Activated CD4-positive, alpha-beta memory T cell treated with anti-CD3 and anti-CD28 coated beads for 36 hours (primary cell): ENCODE measurements at regions not wholly inside any gene's neighbourhood (a gene's known extent, or its start where the extent isn't known, plus 50 kb on each side); places are given as distances from the start of the nearest gene placed in this dataset.

Experiments
- CTCF ChIA-PET: fragments of 350-600 bp; sonication (Branson Sonifier 250); formaldehyde crosslinking; loops from one replicate; lab custom pipeline; 2021; ENCODE audit warnings: antibody characterized with exemption, inconsistent platforms; lab: Charles Lee
- POLR2A ChIA-PET: fragments of 350-600 bp; sonication (Branson Sonifier 250); formaldehyde crosslinking; loops from one replicate; lab custom pipeline; 2021; ENCODE audit warnings: antibody characterized with exemption; lab: Charles Lee
- DNase-seq: peaks from one replicate; pipeline ENCODE4 v3.0.0-alpha.2; 2020
- H3K27ac Mint-ChIP-seq: one replicate; pipeline ENCODE4 v1.8.0; 2021; ENCODE audit warnings: mixed read lengths
- H3K27me3 Mint-ChIP-seq: one replicate; pipeline ENCODE4 v1.8.0; 2021; ENCODE audit warnings: mixed read lengths
- H3K36me3 Mint-ChIP-seq: one replicate; pipeline ENCODE4 v1.8.0; 2021; ENCODE audit warnings: mixed read lengths
- H3K4me1 Mint-ChIP-seq: one replicate; pipeline ENCODE4 v1.8.0; 2021; ENCODE audit warnings: low read depth, mixed read lengths
- H3K4me3 Mint-ChIP-seq: one replicate; pipeline ENCODE4 v1.8.0; 2021; ENCODE audit warnings: mild to moderate bottlenecking, mixed read lengths
- H3K9me3 Mint-ChIP-seq: one replicate; pipeline ENCODE4 v1.8.0; 2021; ENCODE audit warnings: mixed read lengths
- intact Hi-C: fragments of 100-400 bp; cut with micrococcal nuclease; formaldehyde crosslinking; loops from one replicate; pipeline ENCODE4 v1.15.1; 2023

DNA sequence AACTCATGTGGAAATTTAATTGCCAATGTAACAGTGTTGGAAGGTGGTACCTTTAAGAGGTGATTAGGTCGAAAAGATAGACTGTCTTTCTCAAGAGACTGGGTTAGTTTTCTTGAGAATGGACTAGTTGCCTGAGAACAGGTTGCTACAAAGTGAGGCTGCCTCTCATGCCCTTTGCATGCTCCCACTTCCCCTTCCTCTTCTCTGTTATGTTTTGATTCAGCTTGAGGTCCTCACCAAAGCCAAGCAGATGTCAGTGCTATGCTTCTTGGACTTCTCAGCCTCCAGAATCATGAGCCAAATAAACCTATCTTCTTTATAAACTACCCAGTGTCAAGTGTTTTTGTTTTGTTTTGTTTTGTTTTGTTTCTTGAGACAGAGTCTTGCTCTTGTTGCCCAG lies 187.0 kb upstream of the RUNX1 start:
- Mint-ChIP-seq H3K4me1 (peaks cover 27% of the 10 kb centered on the region), H3K27ac (no peak overlapping the region), H3K9me3 (peaks cover 15% of the 10 kb centered on the region), H3K27me3 (no peaks in the 10 kb centered on the region), H3K36me3 (peaks cover 7% of the 10 kb centered on the region), H3K4me3 (no peak overlapping the region)
- no peak for DNase-seq
- CTCF ChIA-PET = no interaction called here
- POLR2A ChIA-PET = no interaction called here
- intact Hi-C loops = no loop called here

DNA sequence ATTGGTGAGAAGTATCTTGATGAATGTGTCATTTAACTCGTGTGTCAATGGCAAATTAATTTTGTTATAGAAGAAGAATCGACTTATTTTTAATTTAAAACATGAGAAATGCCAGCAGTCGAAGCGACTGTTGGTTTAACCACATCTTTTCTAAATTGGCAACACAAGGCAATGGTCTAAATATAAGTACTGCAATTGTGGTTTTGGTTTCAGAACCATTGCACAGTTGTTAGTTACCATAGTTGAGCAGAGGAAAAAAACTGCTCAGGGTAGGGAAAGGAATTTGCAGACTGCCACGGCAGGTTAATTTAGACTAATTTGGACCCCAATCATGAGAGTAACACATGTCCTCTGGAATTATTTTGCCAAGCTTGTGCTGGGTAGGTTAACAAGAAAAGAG lies 185.6 kb upstream of the RUNX1 start:
- ChIA-PET POLR2A (no interaction called here), CTCF (interaction anchor here (0.7 kb wide), 1 partner anchor 345 kb away, joined by 3 read pairs; no protein-coding TSS in a partner anchor)
- peaks cover 15% of the 10 kb centered on the region for H3K9me3 Mint-ChIP-seq
- intact Hi-C loops = no loop called here
- H3K4me1 Mint-ChIP-seq = peaks cover 27% of the 10 kb centered on the region
- DNase-seq = no peak
- peaks cover 7% of the 10 kb centered on the region for H3K36me3 Mint-ChIP-seq
- no peak overlapping the region for H3K27ac Mint-ChIP-seq
- H3K27me3 Mint-ChIP-seq = no peaks in the 10 kb centered on the region
- no peak overlapping the region for H3K4me3 Mint-ChIP-seq

- no peak overlapping the region for H3K27ac Mint-ChIP-seq
- H3K4me3 Mint-ChIP-seq = no peak overlapping the region
- H3K27me3 Mint-ChIP-seq = no peaks in the 10 kb centered on the region
- H3K4me1 Mint-ChIP-seq = peaks cover 27% of the 10 kb centered on the region
- ChIA-PET POLR2A (no interaction called here), CTCF (no interaction called here)
- intact Hi-C loops = no loop called here
- no peak for DNase-seq
- peaks cover 15% of the 10 kb centered on the region for H3K9me3 Mint-ChIP-seq
- H3K36me3 Mint-ChIP-seq = peaks cover 7% of the 10 kb centered on the region
Measured at GRCh38 chr21:35233756-35234155, 184.7 kb upstream of the RUNX1 start.

DNA sequence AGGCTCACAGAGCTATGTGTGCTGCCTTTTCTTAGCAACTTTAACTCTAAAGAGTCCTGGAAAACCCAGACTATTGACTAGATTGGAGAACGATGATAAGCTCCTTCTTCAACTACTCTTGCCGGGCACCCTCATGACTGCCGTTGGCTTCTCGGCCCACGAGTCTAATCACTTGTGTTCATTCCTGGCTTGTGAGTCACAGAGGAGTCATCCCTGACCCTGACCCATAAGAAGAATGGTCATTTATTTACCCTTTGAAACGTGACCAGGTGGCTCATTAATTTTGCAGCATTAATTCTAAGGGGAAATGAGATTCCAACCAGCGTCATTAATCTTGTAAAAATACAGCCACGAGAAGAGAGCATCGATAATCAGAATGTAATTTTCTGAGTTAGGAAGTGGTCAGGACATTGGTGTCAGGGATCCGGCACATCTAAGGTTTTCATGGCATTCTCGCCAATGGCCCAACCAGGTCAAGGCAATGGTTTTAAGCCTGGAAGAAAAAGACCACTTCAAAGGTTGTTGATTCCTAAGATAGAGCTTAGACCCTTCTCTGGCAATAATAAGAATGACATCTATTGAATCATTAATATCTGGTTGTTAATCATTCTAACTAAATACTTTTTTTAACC lies 183.6 kb upstream of the RUNX1 start:
- H3K9me3 Mint-ChIP-seq = peaks cover 15% of the 10 kb centered on the region
- H3K4me3 Mint-ChIP-seq = no peak overlapping the region
- no peak for DNase-seq
- H3K36me3 Mint-ChIP-seq = peaks cover 7% of the 10 kb centered on the region
- POLR2A ChIA-PET = no interaction called here
- H3K27ac Mint-ChIP-seq = no peak overlapping the region
- H3K4me1 Mint-ChIP-seq = peaks cover 24% of the 10 kb centered on the region
- no peaks in the 10 kb centered on the region for H3K27me3 Mint-ChIP-seq
- CTCF ChIA-PET = no interaction called here
- intact Hi-C loops = no loop called here

DNA sequence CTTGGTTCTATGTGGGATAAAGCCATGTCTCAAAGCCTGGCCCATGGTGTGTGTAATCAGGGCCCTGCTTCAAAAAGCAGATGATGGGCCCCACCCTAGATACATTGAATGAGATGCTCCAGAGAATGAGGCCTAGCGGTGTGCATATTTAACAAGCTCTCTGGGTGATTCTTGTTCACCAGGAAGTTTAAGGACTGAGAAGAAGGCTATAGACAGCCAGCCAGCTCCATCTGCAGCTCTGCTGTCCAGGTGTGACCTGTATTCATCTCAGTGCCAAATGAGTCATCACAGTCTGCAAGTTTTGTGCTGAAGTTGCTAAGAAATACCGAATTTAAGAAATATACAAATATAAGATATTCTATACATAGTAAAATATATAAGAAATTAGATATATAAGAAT lies 182.0 kb upstream of the RUNX1 start:
- ChIA-PET CTCF (no interaction called here), POLR2A (no interaction called here)
- peaks cover 26% of the 10 kb centered on the region for H3K4me1 Mint-ChIP-seq
- intact Hi-C loops = no loop called here
- no peak overlapping the region for H3K4me3 Mint-ChIP-seq
- no peaks in the 10 kb centered on the region for H3K27me3 Mint-ChIP-seq
- DNase-seq = no peak
- H3K9me3 Mint-ChIP-seq = peaks cover 6% of the 10 kb centered on the region
- no peak overlapping the region for H3K27ac Mint-ChIP-seq
- peaks cover 4% of the 10 kb centered on the region for H3K36me3 Mint-ChIP-seq

GRCh38 chr21:35229290-35229689 lies 180.2 kb upstream of the RUNX1 start:
- intact Hi-C loops = no loop called here
- Mint-ChIP-seq H3K4me1 (peaks cover 18% of the 10 kb centered on the region), H3K27me3 (no peaks in the 10 kb centered on the region), H3K36me3 (no peaks in the 10 kb centered on the region), H3K27ac (no peak overlapping the region), H3K9me3 (no peaks in the 10 kb centered on the region), H3K4me3 (no peak overlapping the region)
- no peak for DNase-seq
- CTCF ChIA-PET = no interaction called here
- POLR2A ChIA-PET = no interaction called here

GRCh38 chr21:35227786-35228185 lies 178.7 kb upstream of the RUNX1 start:
- H3K36me3 Mint-ChIP-seq = no peaks in the 10 kb centered on the region
- no peaks in the 10 kb centered on the region for H3K9me3 Mint-ChIP-seq
- DNase-seq = no peak
- intact Hi-C loops = loop anchor here (2.0 kb wide), 2 partner anchors 25 to 177 kb away; no protein-coding TSS in a partner anchor
- CTCF ChIA-PET = interaction anchor here (2.0 kb wide), 1 partner anchor 177 kb away, joined by 6 read pairs; no protein-coding TSS in a partner anchor
- no peaks in the 10 kb centered on the region for H3K27me3 Mint-ChIP-seq
- peak overlapping the region; percentile 61 for H3K27ac Mint-ChIP-seq
- POLR2A ChIA-PET = interaction anchor here (1.0 kb wide), 1 partner anchor 177 kb away, joined by 4 read pairs; no protein-coding TSS in a partner anchor
- peak overlapping the region; percentile 21 for H3K4me3 Mint-ChIP-seq
- peaks cover 31% of the 10 kb centered on the region for H3K4me1 Mint-ChIP-seq

- Mint-ChIP-seq H3K9me3 (no peaks in the 10 kb centered on the region), H3K4me1 (peaks cover 38% of the 10 kb centered on the region), H3K4me3 (peak overlapping the region; percentile 49), H3K27ac (peak overlapping the region; percentile 62), H3K27me3 (no peaks in the 10 kb centered on the region), H3K36me3 (no peaks in the 10 kb centered on the region)
- intact Hi-C loops = loop anchor here (2.0 kb wide), 2 partner anchors 26 to 176 kb away; no protein-coding TSS in a partner anchor
- peak; percentile 76 for DNase-seq
- CTCF ChIA-PET = interaction anchor here (0.6 to 2.0 kb wide), 2 partner anchors 176 to 505 kb away, joined by 4 to 6 read pairs; no protein-coding TSS in a partner anchor
- POLR2A ChIA-PET = interaction anchor here (0.7 to 1.6 kb wide), 4 partner anchors 77 to 177 kb away, joined by 3 to 4 read pairs (median 3); no protein-coding TSS in a partner anchor
Measured at GRCh38 chr21:35226968-35227744, 178.1 kb upstream of the RUNX1 start.

- CTCF ChIA-PET = interaction anchor here (0.6 to 2.0 kb wide), 2 partner anchors 175 to 504 kb away, joined by 4 to 6 read pairs; no protein-coding TSS in a partner anchor
- Mint-ChIP-seq H3K27me3 (no peaks in the 10 kb centered on the region), H3K9me3 (peaks cover 4% of the 10 kb centered on the region), H3K4me3 (no peak overlapping the region), H3K4me1 (peaks cover 43% of the 10 kb centered on the region), H3K36me3 (peaks cover 4% of the 10 kb centered on the region), H3K27ac (peak overlapping the region; percentile 62)
- POLR2A ChIA-PET = interaction anchor here (1.1 to 1.6 kb wide), 2 partner anchors 76 to 138 kb away, joined by 3 read pairs; no protein-coding TSS in a partner anchor
- no peak for DNase-seq
- intact Hi-C loops = loop anchor here (2.0 kb wide), 2 partner anchors 26 to 176 kb away; no protein-coding TSS in a partner anchor
Measured at GRCh38 chr21:35226328-35226727, 177.2 kb upstream of the RUNX1 start.

DNA sequence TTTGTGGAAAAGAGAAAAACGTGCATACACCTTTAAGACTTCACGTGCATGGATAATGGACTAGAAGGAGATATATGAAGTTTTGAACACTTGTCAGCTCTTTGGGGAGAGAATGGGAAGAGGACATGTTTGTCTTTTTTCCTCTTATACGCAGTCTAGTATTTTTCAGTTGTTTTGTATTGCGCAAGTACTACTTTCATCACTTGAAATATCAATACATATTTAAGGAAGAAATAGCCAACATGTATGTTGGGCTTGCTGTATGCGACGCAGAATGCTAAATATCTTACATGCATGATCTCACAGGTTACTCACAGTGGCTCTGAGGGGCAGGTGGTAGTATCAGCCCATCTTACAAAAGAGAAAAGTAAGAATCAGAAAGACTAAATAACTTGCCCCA lies 176.5 kb upstream of the RUNX1 start:
- peaks cover 4% of the 10 kb centered on the region for H3K9me3 Mint-ChIP-seq
- peaks cover 43% of the 10 kb centered on the region for H3K4me1 Mint-ChIP-seq
- DNase-seq = no peak
- POLR2A ChIA-PET = interaction anchor here (1.6 kb wide), 1 partner anchor 76 kb away, joined by 3 read pairs; no protein-coding TSS in a partner anchor
- peaks cover 4% of the 10 kb centered on the region for H3K36me3 Mint-ChIP-seq
- no peak overlapping the region for H3K27ac Mint-ChIP-seq
- no peak overlapping the region for H3K4me3 Mint-ChIP-seq
- CTCF ChIA-PET = no interaction called here
- no peaks in the 10 kb centered on the region for H3K27me3 Mint-ChIP-seq
- intact Hi-C loops = no loop called here

DNA sequence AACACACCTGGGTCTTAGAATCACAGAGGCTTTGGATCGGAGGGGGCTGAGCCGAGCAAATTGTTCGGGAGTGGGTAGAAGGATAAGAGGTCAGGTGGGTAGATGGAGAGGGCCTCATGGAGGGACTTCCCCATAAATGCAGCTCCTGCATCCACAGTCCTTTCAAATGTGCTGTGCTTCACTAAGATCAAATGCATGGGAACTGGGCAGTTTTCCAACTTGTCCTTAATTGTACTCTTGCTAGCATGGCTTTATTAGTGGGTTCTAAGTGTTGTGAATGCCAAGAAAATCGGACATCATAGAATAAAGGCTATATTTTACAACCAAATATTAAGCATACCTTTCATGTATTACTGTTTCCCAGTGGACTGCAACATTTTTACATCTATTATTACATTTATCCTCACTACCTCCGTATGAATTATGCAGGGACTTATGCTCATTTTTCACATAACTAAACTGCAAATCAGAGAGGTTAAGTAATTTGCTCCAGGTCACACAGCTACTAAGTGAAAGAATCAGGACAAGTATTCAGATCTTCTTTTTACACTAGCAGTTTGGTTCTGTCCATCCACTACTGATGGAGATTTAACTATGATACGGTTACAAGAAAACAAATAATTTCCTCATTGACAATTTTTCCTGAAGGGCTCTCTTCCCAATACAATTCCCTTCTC lies 174.5 kb upstream of the RUNX1 start:
- H3K27ac Mint-ChIP-seq = no peak overlapping the region
- CTCF ChIA-PET = interaction anchor here (1.5 kb wide), 1 partner anchor 172 kb away, joined by 6 read pairs; no protein-coding TSS in a partner anchor

More for the DNA sequence above, 174.5 kb upstream of the RUNX1 start:
- H3K9me3 Mint-ChIP-seq = peaks cover 4% of the 10 kb centered on the region
- H3K4me3 Mint-ChIP-seq = no peak overlapping the region
- H3K36me3 Mint-ChIP-seq = peaks cover 4% of the 10 kb centered on the region
- H3K27me3 Mint-ChIP-seq = no peaks in the 10 kb centered on the region
- peaks cover 45% of the 10 kb centered on the region for H3K4me1 Mint-ChIP-seq
- POLR2A ChIA-PET = no interaction called here
- intact Hi-C loops = loop anchor here (2.0 to 5.0 kb wide), 3 partner anchors 19 to 331 kb away; no protein-coding TSS in a partner anchor
- no peak for DNase-seq
